HCT116 (cell line): ENCODE measurements at regions not wholly inside any gene's neighbourhood (a gene's known extent, or its start where the extent isn't known, plus 50 kb on each side); places are given as distances from the start of the nearest gene placed in this dataset.

ENCODE experiments used
- ATAC-seq: fragments of 200-7000 bp; cut with Tn5 transposase; 2 replicates; pipeline ENCODE4 v1.9.1; 2020; ENCODE audit warnings: mild to moderate bottlenecking, moderate library complexity
- BruUV-seq: library from RNA; stranded (reverse); fragments of 400-500 nt; replicated peaks from 2 replicates; lab custom pipeline; 2021; lab: Mats Ljungman, UMichigan
- CTCF ChIA-PET: fragments of 300-600 bp; sonication (Branson Sonifier 250); formaldehyde crosslinking; loops from one replicate; lab custom pipeline; 2021; ENCODE audit warnings: antibody characterized with exemption; lab: Charles Lee
- POLR2A ChIA-PET: fragments of 300-600, 350-600 bp; sonication (Branson Sonifier 250); formaldehyde crosslinking; loops from one replicate; lab custom pipeline; 2021; ENCODE audit warnings: antibody characterized with exemption; lab: Charles Lee
- RAD21 ChIA-PET, 2 experiments: fragments of 300-600 bp; sonication (Branson Sonifier 250); formaldehyde crosslinking; loops; one replicate each; lab custom pipeline; 2023; ENCODE audit warnings: low total read pairs in 2 of 2; ENCODE audit not compliant: uncharacterized antibody in 2 of 2, unreplicated experiment in 2 of 2, low non-redundant PET in 1 of 2; lab: Charles Lee
- DNase-seq: peaks from one replicate; pipeline ENCODE4 v3.0.0-alpha.2; 2010; ENCODE audit warnings: low read depth, low spot score
- H2AFZ ChIP-seq: fragments of 200-600 bp; shearing (Covaris generic), sonication (generic); 2 replicates; pipeline ENCODE4 v1.6.1; 2017; ENCODE audit warnings: low read depth, mixed run types, mixed read lengths, antibody characterized with exemption, low read length; ENCODE audit not compliant: poor library complexity, severe bottlenecking
- H3K27ac ChIP-seq: 2 replicates; pipeline ENCODE4 v1.5.1; 2012; ENCODE audit warnings: low read depth, low read length
- H3K27me3 ChIP-seq: fragments of 200-600 bp; sonication (generic); 2 replicates; pipeline ENCODE4 v1.6.1; 2016; ENCODE audit warnings: mixed run types, low read length, mixed read lengths; ENCODE audit not compliant: insufficient read depth
- H3K36me3 ChIP-seq, 2 experiments: fragments of 200-500 bp in 1 of 2; fragments of 200-600 bp in 1 of 2; sonication (Bioruptor generic) in 1 of 2; sonication (generic) in 1 of 2; 2 replicates each; pipeline versions ENCODE4 v1.5.1 to v1.6.1; 2014 to 2016; ENCODE audit warnings: low read length in 2 of 2, inconsistent platforms in 1 of 2, mixed read lengths in 1 of 2, mixed run types in 1 of 2; ENCODE audit not compliant: insufficient read depth in 2 of 2, control insufficient read depth in 1 of 2
- H3K4me1 ChIP-seq, 2 experiments: fragments of 200-600 bp in 1 of 2; sonication (generic) in 1 of 2; 2 replicates each; pipeline versions ENCODE4 v1.5.1 to v1.6.1; 2012 to 2017; ENCODE audit warnings: low read length in 2 of 2, inconsistent platforms in 1 of 2, mild to moderate bottlenecking in 1 of 2, mixed read lengths in 1 of 2, mixed run types in 1 of 2, moderate library complexity in 1 of 2; ENCODE audit not compliant: insufficient read depth in 2 of 2, control insufficient read depth in 1 of 2
- H3K4me2 ChIP-seq: fragments of 200-600 bp; sonication (generic); 2 replicates; pipeline ENCODE4 v1.6.1; 2017; ENCODE audit warnings: mixed run types, low read length, mixed read lengths
- H3K4me3 ChIP-seq, 2 experiments: fragments of 200-600 bp in 1 of 2; sonication (generic) in 1 of 2; replicated peaks in 1 of 2; 2 replicates each; pipeline ENCODE4 v1.5.1; 2011 to 2016; ENCODE audit warnings: low read length in 2 of 2, control low read depth in 1 of 2, low read depth in 1 of 2, mild to moderate bottlenecking in 1 of 2, mixed read lengths in 1 of 2, mixed run types in 1 of 2
- H3K79me2 ChIP-seq: fragments of 200-600 bp; sonication (generic); 2 replicates; pipeline ENCODE4 v1.6.1; 2017; ENCODE audit warnings: mild to moderate bottlenecking, mixed run types, low read length, moderate library complexity, mixed read lengths; ENCODE audit not compliant: insufficient read depth
- H3K9ac ChIP-seq: fragments of 200-600 bp; sonication (generic); 2 replicates; pipeline ENCODE4 v1.6.1; 2016; ENCODE audit warnings: low read length, mixed read lengths
- H3K9me2 ChIP-seq: fragments of 200-600 bp; sonication (generic), shearing (Covaris generic); 2 replicates; pipeline ENCODE4 v1.6.1; 2017; ENCODE audit warnings: mixed run types, mild to moderate bottlenecking, moderate library complexity; ENCODE audit not compliant: insufficient read depth
- H3K9me3 ChIP-seq, 2 experiments: fragments of 200-500 bp in 1 of 2; fragments of 200-600 bp in 1 of 2; sonication (Bioruptor generic) in 1 of 2; sonication (generic) in 1 of 2; 2 replicates each; pipeline ENCODE4 v1.6.1; 2014 to 2017; ENCODE audit warnings: low read length in 2 of 2, mixed read lengths in 2 of 2, inconsistent platforms in 1 of 2, low read depth in 1 of 2, mild to moderate bottlenecking in 1 of 2, mixed run types in 1 of 2, moderate library complexity in 1 of 2; ENCODE audit not compliant: control insufficient read depth in 1 of 2, insufficient read depth in 1 of 2
- H4K20me1 ChIP-seq: fragments of 200-600 bp; sonication (generic), shearing (Covaris generic); 2 replicates; pipeline ENCODE4 v1.6.1; 2017; ENCODE audit warnings: mixed run types, mild to moderate bottlenecking, moderate library complexity; ENCODE audit not compliant: insufficient read depth
- CEBPB ChIP-seq: IDR thresholded peaks from 2 replicates; pipeline ENCODE4 v1.6.1; 2012; ENCODE audit warnings: low read depth
- FOSL1 ChIP-seq: IDR thresholded peaks from 2 replicates; pipeline ENCODE4 v1.6.1; 2012; ENCODE audit warnings: low read depth
- SIN3A ChIP-seq: IDR thresholded peaks from 2 replicates; pipeline ENCODE4 v1.6.1; 2012; ENCODE audit warnings: low read depth
- SRF ChIP-seq: IDR thresholded peaks from 2 replicates; pipeline ENCODE4 v1.6.1; 2012; ENCODE audit warnings: low read depth
- YY1 ChIP-seq: IDR thresholded peaks from 2 replicates; pipeline ENCODE4 v1.6.1; 2011; ENCODE audit warnings: low read length, low read depth, moderate library complexity, mild to moderate bottlenecking; ENCODE audit not compliant: insufficient replicate concordance; ENCODE audit errors: extremely low read depth
- ZFX ChIP-seq: fragments of 450-650 bp; IDR thresholded peaks from 2 replicates; pipeline ENCODE4 v1.6.1; 2017
- ZNF274 ChIP-seq: fragments of 200-500 bp; sonication (Bioruptor generic); IDR thresholded peaks from 2 replicates; pipeline ENCODE4 v1.6.1; 2014; ENCODE audit warnings: mild to moderate bottlenecking, low read depth, low read length, inconsistent platforms
- intact Hi-C: fragments of 100-400 bp; cut with micrococcal nuclease; formaldehyde crosslinking; loops from 2 replicates; pipeline ENCODE4 v1.10.0; 2022
- TF ChIP-seq, protein P1 (sequence below): IDR thresholded peaks from 2 replicates; pipeline ENCODE4 v1.6.1; 2012
- TF ChIP-seq, protein P2 (sequence below), 3 experiments: fragments of 200-600 bp in 1 of 3; sonication (generic) in 1 of 3; IDR thresholded peaks in 2 of 3; conservative IDR thresholded peaks in 1 of 3; 2 replicates each; pipeline ENCODE4 v1.5.1; 2012 to 2017; ENCODE audit warnings: low read depth in 2 of 3, low read length in 2 of 3, antibody characterized with exemption in 1 of 3, borderline replicate concordance in 1 of 3, control low read depth in 1 of 3, mild to moderate bottlenecking in 1 of 3, mixed read lengths in 1 of 3, mixed run types in 1 of 3, moderate library complexity in 1 of 3; ENCODE audit not compliant: insufficient read depth in 1 of 3

- TF ChIP-seq ZNF274 = no peak
- TF ChIP-seq ZFX = no peak
- TF ChIP-seq, protein P1, sequence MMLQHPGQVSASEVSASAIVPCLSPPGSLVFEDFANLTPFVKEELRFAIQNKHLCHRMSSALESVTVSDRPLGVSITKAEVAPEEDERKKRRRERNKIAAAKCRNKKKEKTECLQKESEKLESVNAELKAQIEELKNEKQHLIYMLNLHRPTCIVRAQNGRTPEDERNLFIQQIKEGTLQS = no peak
Measured at GRCh38 chr4:141449927-141450326, 186.5 kb upstream of the IL15 start (continued).

- no peak overlapping the region for H3K4me2 ChIP-seq
Measured at GRCh38 chr4:141455651-141456050, 180.7 kb upstream of the IL15 start.

More at GRCh38 chr4:141455651-141456050, 180.7 kb upstream of the IL15 start:
- no peak overlapping the region for H3K9ac ChIP-seq
- no peaks in the 10 kb centered on the region for H3K36me3 ChIP-seq
- no peak overlapping the region for H2AFZ ChIP-seq
- POLR2A ChIA-PET = no interaction called here
- H3K9me3 ChIP-seq = no peaks in the 10 kb centered on the region
- BruUV-seq = no TSS peak
- H3K79me2 ChIP-seq = no peaks in the 10 kb centered on the region
- ATAC-seq = no peak
- no peaks in the 10 kb centered on the region for H3K27me3 ChIP-seq
- intact Hi-C loops = no loop called here
- RAD21 ChIA-PET = no interaction called here
- no peak overlapping the region for H3K27ac ChIP-seq
- no peaks in the 10 kb centered on the region for H4K20me1 ChIP-seq
- CTCF ChIA-PET = interaction anchor here (0.9 kb wide), 1 partner anchor 110 kb away, joined by 4 read pairs; no protein-coding TSS in a partner anchor
- no peak for TF ChIP-seq CEBPB
- TF ChIP-seq FOSL1 = no peak
- no peak for TF ChIP-seq YY1
- TF ChIP-seq SIN3A = no peak
- TF ChIP-seq SRF = no peak
- TF ChIP-seq, protein P2, sequence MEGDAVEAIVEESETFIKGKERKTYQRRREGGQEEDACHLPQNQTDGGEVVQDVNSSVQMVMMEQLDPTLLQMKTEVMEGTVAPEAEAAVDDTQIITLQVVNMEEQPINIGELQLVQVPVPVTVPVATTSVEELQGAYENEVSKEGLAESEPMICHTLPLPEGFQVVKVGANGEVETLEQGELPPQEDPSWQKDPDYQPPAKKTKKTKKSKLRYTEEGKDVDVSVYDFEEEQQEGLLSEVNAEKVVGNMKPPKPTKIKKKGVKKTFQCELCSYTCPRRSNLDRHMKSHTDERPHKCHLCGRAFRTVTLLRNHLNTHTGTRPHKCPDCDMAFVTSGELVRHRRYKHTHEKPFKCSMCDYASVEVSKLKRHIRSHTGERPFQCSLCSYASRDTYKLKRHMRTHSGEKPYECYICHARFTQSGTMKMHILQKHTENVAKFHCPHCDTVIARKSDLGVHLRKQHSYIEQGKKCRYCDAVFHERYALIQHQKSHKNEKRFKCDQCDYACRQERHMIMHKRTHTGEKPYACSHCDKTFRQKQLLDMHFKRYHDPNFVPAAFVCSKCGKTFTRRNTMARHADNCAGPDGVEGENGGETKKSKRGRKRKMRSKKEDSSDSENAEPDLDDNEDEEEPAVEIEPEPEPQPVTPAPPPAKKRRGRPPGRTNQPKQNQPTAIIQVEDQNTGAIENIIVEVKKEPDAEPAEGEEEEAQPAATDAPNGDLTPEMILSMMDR (IDR thresholded peaks at IDR 0.05 in 2 of 3, conservative IDR thresholded peaks at IDR 0.05 in 1 of 3; ENCODE audit: borderline replicate concordance in 1 of 3, insufficient read depth in 1 of 3, low read depth in 2 of 3, low read length in 2 of 3) = no peak
- TF ChIP-seq ZFX = no peak
- H3K4me1 ChIP-seq = peaks cover 0 to 7% of the 10 kb centered on the region in 2 experiments; a peak in 2 of 4 replicates
- H3K4me3 ChIP-seq = no peak overlapping the region
- peaks cover 3% of the 10 kb centered on the region; the same call in 1 of the 2 replicates for H3K9me2 ChIP-seq
- DNase-seq = no peak
